ENCODE measurements at regions not wholly inside any gene's neighbourhood (a gene's known extent, or its start where the extent isn't known, plus 50 kb on each side); places are given as distances from the start of the nearest gene placed in this dataset.
"Not testable (repeated sequence)": the region's sequence is repeated elsewhere in the genome, so short reads cannot be mapped to it uniquely, and the experiment has no call there.

- DNase-seq, result not testable (repeated sequence)
Observed at GRCh38 chr4:49229243-49229642, 243.2 kb downstream of the CWH43 start.

- DNase-seq, result not testable (repeated sequence)
Observed at GRCh38 chr4:49229713-49230112, 243.6 kb downstream of the CWH43 start.

GRCh38 chr4:49233346-49233745, 247.3 kb downstream of the CWH43 start:
- not testable (repeated sequence) for DNase-seq

GRCh38 chr4:49233749-49234148, 247.7 kb downstream of the CWH43 start:
- DNase-seq, result not testable (repeated sequence)

- not testable (repeated sequence) for DNase-seq
Observed at GRCh38 chr4:49234382-49234781, 248.3 kb downstream of the CWH43 start.

- DNase-seq, result not testable (repeated sequence)
Observed at GRCh38 chr4:49235413-49236160, 249.5 kb downstream of the CWH43 start.

- DNase-seq, result not testable (repeated sequence)
Observed at GRCh38 chr4:49236474-49236873, 250.4 kb downstream of the CWH43 start.

- DNase-seq, result not testable (repeated sequence)
Observed at GRCh38 chr4:49241295-49241694, 255.2 kb downstream of the CWH43 start.

GRCh38 chr4:49262786-49263185, 276.7 kb downstream of the CWH43 start:
- not testable (repeated sequence) for DNase-seq

GRCh38 chr4:49270435-49270834, 284.4 kb downstream of the CWH43 start:
- not testable (repeated sequence) for DNase-seq

- not testable (repeated sequence) for DNase-seq
Observed at GRCh38 chr4:49270912-49271311, 284.8 kb downstream of the CWH43 start.

- not testable (repeated sequence) for DNase-seq
Observed at GRCh38 chr4:49285905-49286304, 299.8 kb downstream of the CWH43 start.

GRCh38 chr4:49286926-49287745, 301.1 kb downstream of the CWH43 start:
- DNase-seq, result not testable (repeated sequence)

GRCh38 chr4:49287893-49288292, 301.8 kb downstream of the CWH43 start:
- DNase-seq, result not testable (repeated sequence)

- not testable (repeated sequence) for DNase-seq
Observed at GRCh38 chr4:49288796-49289195, 302.7 kb downstream of the CWH43 start.

- DNase-seq, result not testable (repeated sequence)
Observed at GRCh38 chr4:49314815-49315214, 328.7 kb downstream of the CWH43 start.

GRCh38 chr4:49320725-49321410, 334.8 kb downstream of the CWH43 start:
- DNase-seq, result not testable (repeated sequence)

- DNase-seq, result not testable (repeated sequence)
Observed at GRCh38 chr4:49321511-49322300, 335.6 kb downstream of the CWH43 start.

GRCh38 chr4:49322610-49323572, 336.8 kb downstream of the CWH43 start:
- DNase-seq, result not testable (repeated sequence)

- not testable (repeated sequence) for DNase-seq
Observed at GRCh38 chr4:49323573-49323940, 337.5 kb downstream of the CWH43 start.

All from dermis blood vessel endothelial cell (primary cell).